SK-N-SH (cell line): ENCODE measurements at regions not wholly inside any gene's neighbourhood (a gene's known extent, or its start where the extent isn't known, plus 50 kb on each side); places are given as distances from the start of the nearest gene placed in this dataset.

Source experiments
- CTCF ChIA-PET: fragments of 300-600, 350-600 bp; formaldehyde crosslinking; extraction: SDS; loops from one replicate; lab custom pipeline; 2021; lab: Yijun Ruan, JAX
- POLR2A ChIA-PET: fragments of 350-600 bp; sonication (Branson Sonifier 250); formaldehyde crosslinking; extraction: SDS; loops from one replicate; lab custom pipeline; 2020; ENCODE audit warnings: antibody characterized with exemption, inconsistent platforms; lab: Yijun Ruan, JAX
- DNase-seq: peaks from one replicate; pipeline ENCODE4 v3.0.0; 2012
- H2AFZ ChIP-seq: fragments of 200-600 bp; sonication (generic); 2 replicates; pipeline ENCODE4 v1.8.1; 2016; ENCODE audit warnings: antibody characterized with exemption, mild to moderate bottlenecking, low read depth
- H3F3A ChIP-seq: fragments of 200-600 bp; sonication (generic); replicated peaks from 2 replicates; pipeline ENCODE3; 2016; ENCODE audit warnings: antibody characterized with exemption, mild to moderate bottlenecking; ENCODE audit not compliant: insufficient read depth
- H3K27ac ChIP-seq, 2 experiments: fragments of 200-500 bp in 1 of 2; fragments of 200-600 bp in 1 of 2; sonication (Bioruptor generic) in 1 of 2; sonication (generic), shearing (Covaris generic) in 1 of 2; 2 replicates each; pipeline versions ENCODE4 v1.5.1 to v1.6.1; 2014 to 2016; ENCODE audit warnings: low read depth in 2 of 2, inconsistent platforms in 1 of 2, low read length in 1 of 2, mild to moderate bottlenecking in 1 of 2, mixed read lengths in 1 of 2
- H3K27me3 ChIP-seq: fragments of 200-600 bp; sonication (generic), shearing (Covaris generic); 2 replicates; pipeline ENCODE4 v1.6.1; 2016; ENCODE audit warnings: mixed run types; ENCODE audit not compliant: insufficient read depth
- H3K36me3 ChIP-seq, 2 experiments: fragments of 200-500 bp in 1 of 2; fragments of 200-600 bp in 1 of 2; sonication (Bioruptor generic) in 1 of 2; sonication (generic) in 1 of 2; replicated peaks in 1 of 2; 2 replicates each; pipeline versions ENCODE3 to v1.5.1; 2014 to 2016; ENCODE audit warnings: low read length in 1 of 2, mild to moderate bottlenecking in 1 of 2; ENCODE audit not compliant: insufficient read depth in 2 of 2, control insufficient read depth in 1 of 2
- H3K4me1 ChIP-seq, 2 experiments: fragments of 200-500 bp in 1 of 2; fragments of 200-600 bp in 1 of 2; sonication (Bioruptor generic) in 1 of 2; sonication (generic), shearing (Covaris generic) in 1 of 2; 2 replicates each; pipeline versions ENCODE4 v1.5.1 to v1.6.1; 2014 to 2016; ENCODE audit warnings: low read depth in 1 of 2, low read length in 1 of 2, mixed run types in 1 of 2; ENCODE audit not compliant: insufficient read depth in 2 of 2, control insufficient read depth in 1 of 2
- H3K4me2 ChIP-seq: fragments of 200-600 bp; sonication (generic), shearing (Covaris generic); 2 replicates; pipeline ENCODE4 v1.6.1; 2017; ENCODE audit warnings: mixed run types
- H3K4me3 ChIP-seq, 2 experiments: fragments of 200-500 bp in 1 of 2; fragments of 200-600 bp in 1 of 2; sonication (Bioruptor generic) in 1 of 2; sonication (generic), shearing (Covaris generic) in 1 of 2; 2 replicates each; pipeline versions ENCODE4 v1.5.1 to v1.8.1; 2014 to 2016; ENCODE audit warnings: low read depth in 2 of 2, inconsistent platforms in 1 of 2, low read length in 1 of 2, mild to moderate bottlenecking in 1 of 2, mixed read lengths in 1 of 2, moderate library complexity in 1 of 2
- H3K79me2 ChIP-seq: fragments of 200-600 bp; sonication (generic); 2 replicates; pipeline ENCODE4 v1.8.1; 2017; ENCODE audit warnings: mild to moderate bottlenecking; ENCODE audit not compliant: insufficient read depth
- H3K9ac ChIP-seq: fragments of 200-600 bp; sonication (generic); 2 replicates; pipeline ENCODE4 v1.6.1; 2017; ENCODE audit warnings: mixed run types
- H3K9me2 ChIP-seq: fragments of 200-600 bp; sonication (generic); 2 replicates; pipeline ENCODE4 v1.6.1; 2017; ENCODE audit warnings: mixed run types
- H3K9me3 ChIP-seq: fragments of 200-600 bp; sonication (generic); 2 replicates; pipeline ENCODE4 v1.6.1; 2017; ENCODE audit warnings: mixed run types, mild to moderate bottlenecking, moderate library complexity
- H4K20me1 ChIP-seq: fragments of 200-600 bp; sonication (generic); 2 replicates; pipeline ENCODE4 v1.6.1; 2017; ENCODE audit warnings: mild to moderate bottlenecking, mixed run types; ENCODE audit not compliant: insufficient read depth
- CTCF ChIP-seq: fragments of 200-600 bp; sonication (generic); IDR thresholded peaks from 2 replicates; pipeline ENCODE4 v1.6.1; 2017; ENCODE audit warnings: antibody characterized with exemption, mild to moderate bottlenecking, moderate library complexity
- FOSL2 ChIP-seq: IDR thresholded peaks from 2 replicates; pipeline ENCODE4 v1.4.0; 2012; ENCODE audit warnings: low read depth, mild to moderate bottlenecking, moderate library complexity, borderline replicate concordance
- GABPA ChIP-seq: IDR thresholded peaks from 2 replicates; pipeline ENCODE4 v1.4.0; 2012; ENCODE audit warnings: low read depth, mild to moderate bottlenecking
- IRF3 ChIP-seq: fragments of 150-350 bp; IDR thresholded peaks from 2 replicates; pipeline ENCODE4 v1.6.1; 2016; ENCODE audit warnings: mild to moderate bottlenecking, low read depth, low read length
- JUND ChIP-seq: IDR thresholded peaks from 2 replicates; pipeline ENCODE4 v1.4.0; 2012
- MEF2A ChIP-seq: IDR thresholded peaks from 2 replicates; pipeline ENCODE4 v1.4.0; 2012; ENCODE audit warnings: low read depth, borderline replicate concordance
- PBX3 ChIP-seq: IDR thresholded peaks from 2 replicates; pipeline ENCODE4; 2012
- RCOR1 ChIP-seq: fragments of 150-350 bp; IDR thresholded peaks from 2 replicates; pipeline ENCODE4 v1.6.1; 2017; ENCODE audit warnings: antibody characterized with exemption, low read length
- RXRA ChIP-seq: IDR thresholded peaks from 2 replicates; pipeline ENCODE4 v1.4.0; 2012; ENCODE audit warnings: low read depth, mild to moderate bottlenecking, borderline replicate concordance
- SMC3 ChIP-seq: IDR thresholded peaks from 2 replicates; pipeline ENCODE4 v1.6.1; 2012; ENCODE audit warnings: low read depth, low read length, improper control_type of control experiment
- TAF1 ChIP-seq: IDR thresholded peaks from 2 replicates; pipeline ENCODE4 v1.6.1; 2012; ENCODE audit warnings: low read depth, mild to moderate bottlenecking, low read length, moderate library complexity, borderline replicate concordance
- TCF12 ChIP-seq: IDR thresholded peaks from 2 replicates; pipeline ENCODE4 v1.4.0; 2012
- USF1 ChIP-seq: IDR thresholded peaks from 2 replicates; pipeline ENCODE4 v1.4.0; 2012; ENCODE audit warnings: low read depth, borderline replicate concordance
- USF2 ChIP-seq: fragments of 150-350 bp; IDR thresholded peaks from 2 replicates; pipeline ENCODE4 v1.6.1; 2017; ENCODE audit warnings: antibody characterized with exemption, low read length, low read depth, borderline replicate concordance
- WGBS: methylation state at CpG from one replicate; pipeline ENCODE4 v1.1.6; 2017; ENCODE audit warnings: low lambda C conversion rate; 5-methylcytosine and 5-hydroxymethylcytosine counted together

GRCh38 chr1:4284976-4285375 lies 369.4 kb upstream of the AJAP1 start:
- Histone ChIP-seq H4K20me1 (no peaks in the 10 kb centered on the region), H3F3A (no peaks in the 10 kb centered on the region), H3K27ac (no peak overlapping the region), H3K36me3 (no peaks in the 10 kb centered on the region), H3K9me2 (no peaks in the 10 kb centered on the region), H3K4me2 (no peak overlapping the region), H3K4me1 (no peaks in the 10 kb centered on the region), H3K4me3 (no peak overlapping the region), H3K9ac (no peak overlapping the region), H3K27me3 (no peaks in the 10 kb centered on the region), H3K9me3 (no peaks in the 10 kb centered on the region), H2AFZ (no peak overlapping the region), H3K79me2 (no peaks in the 10 kb centered on the region)
- POLR2A ChIA-PET, result no interaction called here
- no peak for TF ChIP-seq MEF2A
- no peak for TF ChIP-seq TAF1
- no peak for TF ChIP-seq IRF3
- no peak for TF ChIP-seq CTCF
- no peak for TF ChIP-seq PBX3
- no peak for TF ChIP-seq SMC3
- TF ChIP-seq USF1, result no peak
- TF ChIP-seq GABPA, result no peak
- TF ChIP-seq RCOR1, result no peak
- TF ChIP-seq USF2, result no peak
- no peak for TF ChIP-seq JUND
- TF ChIP-seq RXRA, result no peak
- TF ChIP-seq TCF12, result no peak
- TF ChIP-seq FOSL2, result no peak
- WGBS, result 15% methylated on average over 3 of the region's 3 CpGs
- CTCF ChIA-PET, result no interaction called here
- no peak for DNase-seq
